ENCODE measurements at regions not wholly inside any gene's neighbourhood (a gene's known extent, or its start where the extent isn't known, plus 50 kb on each side); places are given as distances from the start of the nearest gene placed in this dataset.

DNA sequence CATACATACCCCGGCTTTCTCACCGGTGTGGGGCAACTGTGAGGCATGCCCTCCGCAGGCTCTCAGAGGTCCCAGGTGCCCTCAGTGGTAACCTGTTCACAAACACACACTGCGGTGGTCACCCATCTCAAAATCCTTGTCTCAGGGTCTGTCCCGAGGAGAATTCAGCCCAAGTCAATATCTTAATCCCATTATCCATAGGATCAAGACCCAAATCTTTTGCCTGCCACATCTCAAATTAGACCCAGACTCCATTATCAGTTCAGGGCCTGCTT is 140.8 kb downstream of the CDC5L start:
- TF ChIP-seq CTCF (IDR thresholded peaks at IDR 0.05) = no peak
- H3K9me3 ChIP-seq = no peaks in the 10 kb centered on the region
- DNase-seq (ENCODE audit: low spot score) (no peak), ATAC-seq (ENCODE audit: insufficient number of reproducible peaks, low FRiP score, low read depth) (no peak)
- H3K27ac ChIP-seq = no peak overlapping the region
- no peaks in the 10 kb centered on the region for H3K36me3 ChIP-seq
- no peaks in the 10 kb centered on the region for H3K27me3 ChIP-seq (replicated peaks; ENCODE audit: insufficient read depth)
- no peaks in the 10 kb centered on the region for H3K4me1 ChIP-seq (ENCODE audit: control insufficient read depth in 1 of 2, low read depth in 2 of 2)
- no peak overlapping the region for H3K4me3 ChIP-seq

DNA sequence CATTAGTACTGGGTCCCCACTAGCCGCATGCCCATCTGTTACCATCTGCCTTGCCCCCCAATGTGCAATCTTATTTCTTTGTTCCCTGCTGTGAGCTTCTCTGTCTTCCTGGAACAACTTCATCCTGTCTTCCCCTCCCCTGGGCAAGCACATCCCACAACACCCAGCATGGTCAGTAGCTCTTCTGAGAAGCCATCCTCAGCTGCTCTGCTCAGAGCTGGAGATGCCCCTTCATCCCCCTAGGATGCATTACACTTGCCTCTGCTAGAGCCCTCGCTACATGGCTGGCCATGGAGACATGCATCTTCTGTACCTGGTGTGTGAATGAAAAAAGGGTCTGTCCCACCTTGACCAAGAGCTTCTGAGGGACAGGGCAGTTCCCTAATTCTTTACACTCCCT is 141.2 kb downstream of the CDC5L start:
- TF ChIP-seq CTCF (IDR thresholded peaks at IDR 0.05) = no peak
- H3K4me1 ChIP-seq (ENCODE audit: control insufficient read depth in 1 of 2, low read depth in 2 of 2) = no peaks in the 10 kb centered on the region
- H3K36me3 ChIP-seq = no peaks in the 10 kb centered on the region
- no peak overlapping the region for H3K27ac ChIP-seq
- H3K4me3 ChIP-seq = no peak overlapping the region
- H3K27me3 ChIP-seq (replicated peaks; ENCODE audit: insufficient read depth) = no peaks in the 10 kb centered on the region
- no peak for ATAC-seq (ENCODE audit: insufficient number of reproducible peaks, low FRiP score, low read depth)
- no peak for DNase-seq (ENCODE audit: low spot score)
- H3K9me3 ChIP-seq = no peaks in the 10 kb centered on the region

- DNase-seq (ENCODE audit: low spot score) = no peak
- TF ChIP-seq CTCF (IDR thresholded peaks at IDR 0.05) = no peak
- H3K4me1 ChIP-seq (ENCODE audit: control insufficient read depth in 1 of 2, low read depth in 2 of 2) = no peaks in the 10 kb centered on the region
- H3K27me3 ChIP-seq (replicated peaks; ENCODE audit: insufficient read depth) = no peaks in the 10 kb centered on the region
- no peak overlapping the region for H3K4me3 ChIP-seq
- no peaks in the 10 kb centered on the region for H3K9me3 ChIP-seq
- H3K36me3 ChIP-seq = no peaks in the 10 kb centered on the region
- no peak overlapping the region for H3K27ac ChIP-seq
- no peak for ATAC-seq (ENCODE audit: insufficient number of reproducible peaks, low FRiP score, low read depth)
Observed at GRCh38 chr6:44529146-44529905, 141.8 kb downstream of the CDC5L start.

- Histone ChIP-seq H3K4me1 (ENCODE audit: control insufficient read depth in 1 of 2, low read depth in 2 of 2) (no peaks in the 10 kb centered on the region), H3K4me3 (no peak overlapping the region), H3K36me3 (no peaks in the 10 kb centered on the region), H3K9me3 (no peaks in the 10 kb centered on the region), H3K27ac (no peak overlapping the region), H3K27me3 (replicated peaks; ENCODE audit: insufficient read depth) (no peaks in the 10 kb centered on the region)
- no peak for ATAC-seq (ENCODE audit: insufficient number of reproducible peaks, low FRiP score, low read depth)
- no peak for DNase-seq (ENCODE audit: low spot score)
- TF ChIP-seq CTCF (IDR thresholded peaks at IDR 0.05) = no peak
Observed at GRCh38 chr6:44530209-44530909, 142.9 kb downstream of the CDC5L start.

GRCh38 chr6:44530910-44531234 is 143.4 kb downstream of the CDC5L start:
- DNase-seq (ENCODE audit: low spot score) (no peak), ATAC-seq (ENCODE audit: insufficient number of reproducible peaks, low FRiP score, low read depth) (no peak)

More at GRCh38 chr6:44530910-44531234, 143.4 kb downstream of the CDC5L start:
- Histone ChIP-seq H3K27me3 (replicated peaks; ENCODE audit: insufficient read depth) (no peaks in the 10 kb centered on the region), H3K9me3 (no peaks in the 10 kb centered on the region), H3K4me3 (no peak overlapping the region), H3K4me1 (ENCODE audit: control insufficient read depth in 1 of 2, low read depth in 2 of 2) (no peaks in the 10 kb centered on the region), H3K27ac (no peak overlapping the region), H3K36me3 (no peaks in the 10 kb centered on the region)
- TF ChIP-seq CTCF (IDR thresholded peaks at IDR 0.05) = no peak

Measured in thoracic aorta (tissue), 2 donors.